Fibroblast of skin of right biceps (primary cell): ENCODE measurements at regions not wholly inside any gene's neighbourhood (a gene's known extent, or its start where the extent isn't known, plus 50 kb on each side); places are given as distances from the start of the nearest gene placed in this dataset.

Experiments
- DNase-seq: peaks from one replicate; pipeline ENCODE4 v3.0.0-alpha.2; 2013

DNA sequence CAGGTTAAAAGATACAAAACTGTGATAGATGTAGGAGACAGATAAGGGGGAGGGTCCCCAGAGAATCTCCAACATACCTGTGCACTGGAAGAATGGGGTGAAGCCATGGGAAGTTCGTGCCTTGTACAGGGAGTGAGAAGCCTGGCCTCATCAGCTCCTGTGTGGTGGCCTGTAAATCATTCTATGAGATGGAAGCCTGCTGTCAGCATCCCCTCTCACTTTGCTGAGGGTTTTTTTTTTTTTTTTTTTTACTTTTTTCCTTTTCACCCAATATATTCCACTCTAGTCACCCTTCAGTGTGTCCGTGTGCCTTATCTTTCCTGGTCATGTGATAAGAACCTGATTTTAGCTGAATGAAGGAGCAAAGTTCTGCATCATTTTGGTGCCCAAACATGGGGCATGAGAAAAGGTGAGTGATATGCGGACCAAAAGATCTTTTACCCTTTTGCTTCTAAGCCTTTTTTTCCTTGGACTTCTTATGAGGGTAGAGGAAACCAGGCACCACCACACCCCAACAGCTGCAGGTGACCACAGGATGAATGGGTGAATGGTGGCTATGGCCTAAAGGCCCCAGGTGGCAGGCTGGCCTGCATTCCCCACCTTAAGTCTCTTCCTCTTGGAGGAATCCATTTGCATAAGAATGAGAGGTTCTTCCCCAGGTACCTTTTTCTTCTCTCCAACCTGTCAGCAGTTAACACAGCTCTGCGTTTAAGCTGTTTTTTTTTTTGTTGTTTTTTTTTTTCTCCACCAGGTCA is 1345.0 kb downstream of the NSUN3 start:
- no peak for DNase-seq

DNA sequence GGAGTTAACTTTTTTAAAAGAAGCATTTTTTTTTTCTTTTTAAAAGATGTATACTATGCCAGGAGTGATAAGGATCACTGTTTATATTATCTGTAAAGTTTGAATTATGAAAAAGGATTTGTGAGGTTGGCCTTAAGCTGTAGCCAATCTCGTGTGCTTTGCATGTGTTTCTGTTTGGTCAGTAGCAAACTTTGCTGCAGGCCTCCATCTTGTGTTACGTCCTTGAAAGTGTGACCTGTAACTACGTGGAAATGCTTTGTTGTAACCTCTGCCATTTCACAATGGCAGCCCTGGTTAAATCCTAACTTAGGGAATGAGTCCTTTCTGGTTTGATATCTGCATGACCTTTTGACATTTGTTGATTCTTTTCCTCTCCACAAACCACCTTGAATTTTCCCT is 1345.6 kb downstream of the NSUN3 start:
- DNase-seq: no peak

DNA sequence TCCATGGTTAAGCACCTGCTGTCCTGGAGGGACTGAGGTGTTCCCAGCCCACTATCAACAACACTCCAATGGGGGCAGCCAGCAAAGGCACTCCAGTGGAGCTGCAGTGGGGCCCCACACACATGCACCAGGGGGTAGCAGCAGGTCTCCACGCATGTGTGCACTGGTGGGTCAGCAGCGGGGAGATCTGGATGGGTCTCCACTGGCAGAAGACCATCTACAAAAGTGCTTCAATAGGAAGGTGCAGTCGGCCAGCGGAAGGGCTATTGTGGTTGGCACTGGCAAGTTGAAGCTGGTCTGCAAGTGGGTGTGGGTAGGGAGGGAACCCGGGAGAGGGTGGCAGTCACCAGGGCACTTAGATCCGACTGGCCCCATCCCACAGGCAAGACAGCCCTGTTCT is 1355.4 kb downstream of the NSUN3 start:
- no peak for DNase-seq

DNA sequence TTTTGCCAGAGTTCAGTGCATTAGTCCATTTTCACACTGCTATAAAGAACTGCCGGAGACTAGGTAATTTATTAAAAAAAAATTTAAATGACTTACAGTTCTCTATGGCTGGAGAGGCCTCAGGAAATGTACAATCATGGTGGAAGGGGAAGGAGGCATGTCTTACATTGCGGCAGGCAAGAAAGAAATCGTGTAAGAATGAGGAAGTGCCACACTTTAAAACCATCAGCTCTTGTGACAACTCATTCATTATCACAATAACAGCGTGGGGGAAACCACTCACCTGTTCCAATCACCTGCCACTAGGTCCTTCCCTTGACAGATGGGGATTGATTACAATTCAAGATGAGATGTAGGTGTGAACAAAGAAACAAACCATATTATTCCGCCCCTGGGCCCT is 1361.4 kb downstream of the NSUN3 start:
- no peak for DNase-seq

DNA sequence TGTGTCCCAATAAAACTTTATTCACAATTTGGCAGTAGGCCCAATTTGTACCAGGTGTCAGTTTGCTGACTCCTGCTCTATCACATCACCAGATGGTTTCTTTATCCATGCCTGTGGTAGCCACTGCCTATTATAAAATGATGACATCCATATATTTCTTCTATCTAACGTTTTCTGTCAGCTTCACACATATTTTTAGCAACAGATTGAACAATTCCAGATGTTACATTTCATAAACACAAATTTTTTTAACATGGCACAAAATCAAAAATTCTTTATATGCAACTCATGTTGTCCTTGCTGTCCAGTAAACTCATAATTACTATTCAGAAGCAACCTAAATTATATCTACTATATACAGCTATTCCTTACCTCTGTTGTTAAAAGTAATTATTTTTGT is 1371.6 kb downstream of the NSUN3 start:
- peak; percentile 62 for DNase-seq

DNA sequence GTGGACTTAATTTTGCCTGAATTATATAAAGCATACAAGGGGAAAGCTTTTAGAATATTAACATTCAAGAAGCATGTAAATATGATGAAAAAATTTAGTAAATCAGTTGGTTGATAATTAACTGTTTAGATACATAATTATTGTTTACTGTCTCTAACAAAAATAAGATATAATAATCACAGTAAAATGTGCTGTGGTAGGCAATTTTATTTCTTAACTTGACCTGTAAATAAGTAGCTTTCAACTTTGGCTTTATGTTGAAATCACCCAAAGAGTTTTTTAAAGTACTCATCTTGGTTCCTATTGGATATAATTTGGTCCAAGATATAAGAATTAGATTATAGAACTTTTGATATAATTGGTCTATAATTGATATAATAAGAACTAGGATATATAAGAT is 1374.5 kb downstream of the NSUN3 start:
- no peak for DNase-seq

DNA sequence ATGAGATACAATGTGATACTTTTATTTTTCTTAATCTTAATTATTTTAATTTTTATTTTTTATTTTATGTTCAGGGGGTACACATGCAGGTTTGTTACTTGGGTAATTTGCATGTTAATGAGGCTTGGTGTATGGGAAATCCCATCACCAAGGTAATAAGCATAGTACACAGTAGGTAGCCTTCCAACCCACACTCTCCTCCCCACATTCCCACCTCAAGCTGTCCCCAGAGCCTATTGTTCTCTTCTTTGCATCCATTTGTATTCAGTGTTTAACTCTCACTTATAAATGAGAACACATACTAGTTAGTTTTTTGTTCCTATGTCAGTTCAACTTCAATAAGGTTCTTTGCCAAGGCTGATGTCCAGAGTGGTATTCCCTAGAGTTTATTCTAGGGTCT is 1375.4 kb downstream of the NSUN3 start:
- no peak for DNase-seq

DNA sequence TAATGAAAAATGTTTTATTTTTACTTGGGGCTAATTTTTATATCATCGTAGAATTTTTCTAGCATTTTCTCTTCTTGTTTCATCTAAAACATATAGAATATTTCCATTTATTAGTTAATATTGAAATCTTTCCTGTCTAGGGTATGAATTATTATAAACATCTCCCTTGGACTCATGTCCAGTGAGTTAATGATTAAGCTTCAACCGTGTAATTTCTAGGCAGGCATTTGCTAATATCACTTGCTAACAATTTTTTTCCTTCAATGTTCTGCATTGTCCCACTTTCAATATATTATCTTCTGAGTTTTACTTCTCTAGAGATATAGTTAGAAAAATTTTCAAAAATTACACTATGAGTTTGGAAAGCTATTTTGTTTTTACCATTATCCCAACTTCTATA is 1371.6 kb upstream of the EPHA6 start:
- DNase-seq: no peak

DNA sequence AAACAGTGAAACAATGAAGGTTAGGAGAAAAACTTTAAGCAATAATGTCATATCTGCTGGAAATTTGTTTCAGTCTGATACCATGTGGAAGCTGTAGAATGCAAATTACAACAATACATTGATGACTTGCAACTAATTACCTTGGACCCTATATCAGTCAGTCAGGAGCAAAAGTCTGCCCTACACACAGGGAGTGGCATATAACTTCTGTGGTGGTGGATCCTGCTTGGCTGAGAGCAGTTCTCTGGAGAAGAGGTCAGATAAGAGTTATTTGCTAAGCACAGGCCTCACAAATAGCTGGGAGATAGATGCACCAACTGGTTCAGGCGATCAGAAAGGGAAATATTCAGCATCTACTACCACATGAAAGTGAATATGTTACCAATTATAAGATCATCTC is 1364.6 kb upstream of the EPHA6 start:
- no peak for DNase-seq

DNA sequence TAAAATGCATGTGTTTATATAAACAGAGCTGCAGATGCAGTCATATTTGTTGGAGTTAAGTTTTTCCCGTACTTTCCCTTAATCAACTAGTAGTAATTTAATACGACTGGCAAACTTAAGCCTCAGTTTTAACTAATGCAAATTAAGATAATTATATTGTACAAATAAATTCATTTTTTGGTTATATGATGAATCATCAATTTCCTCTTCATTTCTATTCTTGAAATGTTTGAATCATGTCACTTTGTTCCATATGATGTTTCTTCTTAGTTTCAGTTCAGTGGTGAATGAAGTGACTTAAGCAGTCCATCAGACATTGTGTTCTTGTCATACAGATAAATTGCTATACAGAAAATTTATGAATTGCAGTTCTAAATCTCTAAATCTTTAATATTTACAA is 1361.2 kb upstream of the EPHA6 start:
- DNase-seq: no peak

DNA sequence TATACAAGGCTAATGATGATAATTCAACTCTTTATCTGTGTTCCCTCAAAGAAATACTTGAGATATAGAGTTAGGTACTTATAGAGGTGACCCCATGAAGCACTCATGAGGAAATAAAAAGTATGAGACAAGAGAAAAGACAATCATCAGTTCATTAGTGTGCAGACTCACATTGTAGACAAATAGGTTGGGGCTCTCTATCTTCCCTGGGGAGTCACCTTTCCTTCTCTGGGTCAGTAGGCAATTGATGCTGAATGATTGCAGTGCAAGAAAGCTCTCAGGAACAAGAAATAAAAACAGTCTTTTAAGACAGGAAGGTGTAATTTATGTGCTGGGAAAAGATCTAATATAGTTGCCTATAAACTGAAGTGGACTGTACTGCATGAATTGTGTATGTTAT is 1357.6 kb upstream of the EPHA6 start:
- no peak for DNase-seq

DNA sequence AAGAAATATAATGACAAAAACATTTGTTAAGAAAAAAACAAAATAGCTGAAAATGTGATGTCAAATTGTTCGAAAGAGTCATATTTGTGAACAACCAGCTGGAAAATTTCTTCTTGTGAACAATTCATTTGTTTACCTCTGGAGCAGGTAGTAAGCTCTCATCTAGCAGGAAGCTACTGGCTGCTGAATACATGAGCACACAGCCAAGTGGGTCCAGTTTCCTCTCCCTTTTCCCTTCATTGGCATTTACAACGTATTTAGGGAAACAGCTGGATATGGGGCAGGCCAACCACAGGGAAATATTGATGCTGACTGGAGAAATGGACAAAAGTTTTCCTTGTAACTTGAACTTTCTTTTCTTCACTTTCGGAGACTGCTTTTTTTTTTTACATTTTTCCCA is 1354.7 kb upstream of the EPHA6 start:
- no peak for DNase-seq

DNA sequence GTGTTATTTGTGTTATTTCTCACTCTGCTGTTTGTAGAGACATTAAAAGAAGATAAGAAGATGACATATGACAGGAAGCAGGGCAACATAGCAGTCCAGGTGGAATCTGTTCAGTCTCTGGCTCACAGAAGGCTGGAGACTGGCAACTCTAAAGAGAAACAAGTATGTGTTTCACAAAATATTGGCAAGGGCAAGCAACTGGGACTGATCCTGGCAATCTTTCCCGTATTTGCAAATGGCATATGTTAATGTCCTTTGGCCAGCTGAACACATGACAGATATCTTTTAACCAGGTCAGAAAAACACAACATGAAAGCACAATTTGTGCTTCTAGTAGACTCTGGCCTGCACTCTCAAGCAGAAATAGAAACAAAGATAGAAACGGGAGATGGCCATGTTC is 1354.1 kb upstream of the EPHA6 start:
- no peak for DNase-seq

DNA sequence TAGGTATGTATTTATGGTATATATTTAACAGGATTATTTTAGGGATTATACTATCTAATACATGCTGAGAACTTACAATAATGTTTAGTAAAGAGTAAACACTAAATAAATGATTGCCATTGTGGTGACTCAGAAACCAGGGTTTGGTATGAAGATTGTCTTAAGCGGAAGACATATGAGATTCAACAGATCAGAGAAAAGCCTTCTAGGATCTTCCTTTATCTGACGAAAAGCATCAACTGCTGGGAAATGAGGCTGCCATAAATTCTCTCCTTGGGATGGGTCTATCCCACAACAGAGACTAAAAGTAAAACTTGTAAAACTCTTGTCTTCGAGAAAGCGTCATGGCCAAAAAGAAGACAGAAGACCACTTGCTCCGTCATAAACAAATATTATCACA is 1352.2 kb upstream of the EPHA6 start:
- DNase-seq: no peak

DNA sequence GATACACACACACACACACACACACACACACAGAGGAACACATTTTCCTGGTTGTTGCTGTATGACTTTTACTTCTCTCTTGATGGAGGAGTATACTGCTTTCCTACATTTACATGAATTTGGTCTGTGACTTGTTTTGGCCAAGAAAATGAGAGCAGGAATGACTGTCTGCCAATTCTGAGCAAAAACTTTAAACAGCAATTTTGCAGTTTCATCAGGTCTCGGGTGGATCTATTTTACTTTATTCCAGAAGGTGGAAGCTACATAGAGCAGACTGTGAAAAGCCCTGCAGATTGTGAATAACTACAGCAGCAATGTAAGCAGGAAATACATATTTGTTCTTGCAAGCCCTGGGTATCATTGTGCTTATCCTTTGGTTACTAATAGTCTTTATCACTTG is 1350.0 kb upstream of the EPHA6 start:
- no peak for DNase-seq

DNA sequence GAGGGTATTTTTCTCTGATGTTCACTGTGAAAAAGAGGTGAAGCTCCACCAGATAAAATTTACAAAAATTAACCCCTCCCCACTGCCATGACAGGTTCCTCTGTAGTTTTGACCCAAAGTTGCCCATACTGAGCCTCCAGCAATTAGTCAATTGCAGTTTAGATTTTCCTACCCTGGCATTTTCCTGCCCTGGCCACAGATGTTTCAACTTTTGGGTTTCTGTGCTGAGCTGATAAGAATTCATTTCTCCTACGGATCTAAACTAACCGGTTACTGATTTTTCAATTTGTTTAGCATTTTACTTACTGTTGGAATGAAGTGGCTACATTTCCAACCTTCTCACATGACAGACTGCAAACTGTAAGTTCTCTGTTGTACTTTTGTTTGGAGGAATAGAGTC is 1346.1 kb upstream of the EPHA6 start:
- no peak for DNase-seq

DNA sequence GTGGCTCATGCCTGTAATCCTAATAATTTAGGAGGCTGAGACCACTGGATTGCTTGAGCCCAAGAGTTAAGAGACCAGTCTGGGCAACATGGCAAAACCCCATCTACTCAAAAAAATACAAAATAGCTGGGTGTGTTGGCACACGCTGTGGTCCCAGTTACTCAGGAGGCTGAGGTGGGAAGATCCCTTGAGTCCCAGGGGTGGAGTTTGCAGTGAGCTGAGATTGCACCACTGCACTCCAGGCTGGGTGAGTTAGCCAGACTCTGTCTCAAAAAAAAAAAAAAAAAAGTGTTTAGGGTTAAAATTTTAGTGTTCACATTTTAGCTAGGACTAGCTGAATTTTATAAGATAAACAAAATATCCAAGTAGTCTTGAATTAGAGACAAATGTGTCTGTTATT is 1340.1 kb upstream of the EPHA6 start:
- no peak for DNase-seq

DNA sequence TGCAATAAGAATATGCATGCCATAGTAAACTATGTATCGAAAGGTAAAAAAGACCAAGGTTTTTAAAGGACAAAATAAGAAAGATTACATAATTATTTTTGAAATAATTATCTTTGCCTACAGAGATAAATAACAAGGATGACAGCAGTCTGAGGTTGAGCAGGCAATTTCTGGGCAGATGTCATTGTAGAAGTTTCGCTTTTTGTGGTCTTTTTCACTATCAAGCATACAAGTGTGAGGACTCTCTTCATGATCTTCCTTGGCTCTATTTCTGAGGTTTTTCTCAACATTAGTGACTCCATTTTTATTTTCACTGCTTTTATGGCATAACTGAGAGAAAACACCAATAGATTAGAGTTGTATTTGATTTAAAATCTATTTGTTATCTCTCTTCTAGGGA is 1337.9 kb upstream of the EPHA6 start:
- DNase-seq: no peak

DNA sequence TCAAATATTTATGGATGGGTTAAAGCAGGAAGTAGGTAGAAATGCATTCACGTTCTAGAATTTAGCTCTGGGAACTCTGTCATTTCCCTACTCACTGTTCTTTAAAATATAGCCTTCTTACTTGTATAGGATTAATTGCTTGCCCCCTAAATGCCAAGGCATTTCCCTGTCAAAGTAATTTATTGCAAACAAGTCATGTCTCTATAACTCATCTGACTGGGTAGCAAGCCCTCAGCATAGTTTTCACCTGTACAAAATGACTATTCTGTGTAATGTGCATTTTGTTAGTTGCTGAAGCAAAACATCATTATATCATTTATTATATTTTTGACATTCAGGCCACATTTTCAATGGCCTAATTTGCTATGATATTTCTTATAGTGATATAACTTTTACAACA is 1308.2 kb upstream of the EPHA6 start:
- no peak for DNase-seq

DNA sequence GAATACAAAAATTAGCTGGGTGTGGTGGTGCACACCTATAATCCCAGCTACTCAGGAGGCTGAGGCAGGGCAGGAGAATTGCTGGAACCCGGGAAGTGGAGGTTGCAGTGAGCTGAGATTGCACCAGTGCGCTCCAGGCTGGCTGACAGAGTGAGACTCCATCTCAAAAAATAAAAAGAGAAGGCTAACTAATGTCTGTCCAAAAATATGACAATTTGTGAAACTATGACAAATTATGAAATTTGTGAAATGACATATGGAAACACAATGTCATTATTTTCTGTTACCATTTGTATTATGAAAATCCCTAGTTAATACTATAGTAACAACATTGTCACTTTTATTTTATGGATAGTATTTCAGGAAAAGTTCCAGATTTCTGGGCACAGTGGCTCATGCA is 1306.3 kb upstream of the EPHA6 start:
- DNase-seq: no peak

DNA sequence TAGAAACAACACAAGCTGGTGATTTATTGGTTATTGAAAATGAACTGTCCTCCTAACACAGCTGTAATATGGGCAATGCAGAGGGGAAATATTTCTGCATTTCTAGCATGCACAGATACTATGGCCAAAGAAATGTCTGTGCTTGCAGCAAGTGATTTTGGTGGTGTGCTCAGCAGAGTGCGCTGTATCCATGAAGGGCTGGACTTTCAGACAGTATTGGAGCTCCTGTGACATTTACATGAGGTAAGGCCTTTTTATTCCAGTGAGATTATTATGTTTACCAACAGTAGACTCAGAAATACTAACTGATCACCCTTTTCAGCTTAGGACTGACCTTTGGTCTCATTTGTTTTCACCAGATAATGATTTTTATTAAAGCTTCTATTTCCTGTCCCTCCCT is 1302.6 kb upstream of the EPHA6 start:
- DNase-seq: no peak

DNA sequence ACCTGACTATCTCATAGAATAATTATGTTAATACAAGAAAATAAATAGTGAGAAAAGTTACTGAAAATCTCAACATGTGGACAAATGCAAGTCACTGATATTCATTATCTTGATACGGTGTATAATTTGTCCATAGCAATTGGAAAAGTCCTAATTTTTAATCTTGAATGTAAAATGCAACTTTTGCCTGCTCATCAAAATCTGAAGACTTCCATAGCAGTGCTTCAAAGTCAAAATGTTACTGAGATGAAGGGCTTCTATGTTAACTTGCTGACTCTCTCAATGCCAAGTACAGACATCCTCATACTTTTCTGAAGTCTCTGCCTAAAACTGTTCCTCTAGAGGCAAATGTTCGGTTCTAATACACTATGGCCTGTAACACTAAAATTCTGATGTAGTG is 1300.1 kb upstream of the EPHA6 start:
- DNase-seq: no peak

DNA sequence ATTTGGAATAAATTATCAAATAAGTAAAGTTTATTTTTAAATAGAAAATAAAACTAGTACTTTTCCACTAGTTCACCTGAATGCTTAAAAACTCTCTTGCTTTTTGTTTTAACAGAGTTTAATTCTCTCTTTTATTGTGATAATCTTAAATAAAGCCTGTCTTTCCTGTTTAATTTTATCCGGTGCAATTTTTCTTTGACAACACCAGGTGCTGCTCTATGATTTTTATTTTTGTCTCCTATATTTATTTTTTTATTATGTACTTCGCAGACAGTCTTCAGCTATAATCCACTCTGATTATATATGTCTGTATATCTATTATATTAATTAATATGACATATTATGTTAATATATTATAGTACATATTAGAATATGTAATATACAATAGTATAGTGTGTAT is 1293.0 kb upstream of the EPHA6 start:
- no peak for DNase-seq

DNA sequence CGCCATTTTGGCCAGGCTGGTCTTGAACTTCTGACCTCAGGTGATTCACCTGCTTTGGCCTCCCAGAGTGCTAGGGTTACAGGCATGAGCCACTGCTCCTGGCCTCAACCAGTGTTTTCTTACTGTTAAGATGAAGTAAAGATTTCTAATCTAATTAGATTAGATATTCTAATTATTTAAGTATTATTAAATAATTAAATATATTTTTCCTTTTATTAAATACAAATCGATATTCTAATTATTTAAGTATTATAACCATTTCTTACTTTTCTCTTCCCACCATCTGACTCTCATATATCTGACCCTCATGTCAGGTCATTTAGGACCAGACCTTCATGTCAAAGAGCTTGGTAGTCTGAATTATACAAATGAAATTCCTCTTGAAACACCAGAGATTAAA is 1291.9 kb upstream of the EPHA6 start:
- no peak for DNase-seq

DNA sequence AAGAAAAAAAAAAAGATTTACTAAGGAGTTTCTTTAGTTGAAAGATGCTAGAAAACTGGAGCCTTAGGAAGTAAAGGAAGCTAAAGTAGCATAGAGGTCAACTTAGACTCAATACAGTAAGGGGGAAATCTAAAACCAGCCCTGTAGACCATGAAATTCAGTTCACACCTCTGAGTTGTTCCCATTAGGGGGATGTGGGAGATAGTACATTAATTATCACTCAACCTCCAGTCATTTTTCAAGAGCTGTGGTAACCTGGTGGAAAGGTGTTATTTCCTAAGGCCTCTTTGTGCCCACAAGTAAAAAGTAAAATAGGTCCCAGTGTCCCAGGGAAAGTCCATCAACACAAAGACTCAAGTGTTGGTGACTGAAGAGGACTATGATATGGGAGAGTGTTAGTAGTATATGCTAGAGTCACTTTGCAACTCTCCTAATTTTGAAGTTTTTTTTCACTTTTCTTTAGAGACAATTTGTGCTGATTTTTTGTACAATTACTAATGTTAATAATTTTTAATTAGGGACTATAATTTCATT is 1274.4 kb upstream of the EPHA6 start:
- DNase-seq: no peak
